HG03159 (cell line): ENCODE measurements at regions not wholly inside any gene's neighbourhood (a gene's known extent, or its start where the extent isn't known, plus 50 kb on each side); places are given as distances from the start of the nearest gene placed in this dataset.

ENCODE experiments used
- ATAC-seq: cut with Tn5 transposase; IDR thresholded peaks from one replicate; pipeline ENCODE4 v1.9.1; 2021; ENCODE audit warnings: mild to moderate bottlenecking, moderate library complexity; ENCODE audit not compliant: unreplicated experiment

- ATAC-seq = no peak
Observed at GRCh38 chr6:15044146-15044882, 201.6 kb upstream of the JARID2 start.

DNA sequence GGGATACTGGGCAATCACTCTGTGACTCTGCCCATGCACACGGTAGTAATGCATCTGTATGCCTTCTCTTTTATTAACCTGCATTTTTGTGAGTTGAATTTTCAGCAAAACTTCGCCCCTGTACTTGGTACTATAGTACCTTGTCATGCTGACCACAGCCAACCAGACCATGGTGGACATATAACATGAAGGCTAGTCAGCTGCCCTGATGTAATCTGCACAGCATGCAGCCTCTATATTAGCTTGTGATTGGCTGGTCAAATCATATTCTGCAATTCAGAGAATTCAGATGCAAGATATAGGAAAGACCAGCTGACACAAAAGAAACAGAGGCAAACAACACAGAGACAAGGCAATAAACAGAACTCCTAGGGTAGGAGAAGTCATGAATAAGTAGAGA lies 200.9 kb upstream of the JARID2 start:
- no peak for ATAC-seq

GRCh38 chr6:15046751-15047150 lies 199.1 kb upstream of the JARID2 start:
- ATAC-seq = no peak

- no peak for ATAC-seq
Observed at GRCh38 chr6:15048367-15048766, 197.5 kb upstream of the JARID2 start.

DNA sequence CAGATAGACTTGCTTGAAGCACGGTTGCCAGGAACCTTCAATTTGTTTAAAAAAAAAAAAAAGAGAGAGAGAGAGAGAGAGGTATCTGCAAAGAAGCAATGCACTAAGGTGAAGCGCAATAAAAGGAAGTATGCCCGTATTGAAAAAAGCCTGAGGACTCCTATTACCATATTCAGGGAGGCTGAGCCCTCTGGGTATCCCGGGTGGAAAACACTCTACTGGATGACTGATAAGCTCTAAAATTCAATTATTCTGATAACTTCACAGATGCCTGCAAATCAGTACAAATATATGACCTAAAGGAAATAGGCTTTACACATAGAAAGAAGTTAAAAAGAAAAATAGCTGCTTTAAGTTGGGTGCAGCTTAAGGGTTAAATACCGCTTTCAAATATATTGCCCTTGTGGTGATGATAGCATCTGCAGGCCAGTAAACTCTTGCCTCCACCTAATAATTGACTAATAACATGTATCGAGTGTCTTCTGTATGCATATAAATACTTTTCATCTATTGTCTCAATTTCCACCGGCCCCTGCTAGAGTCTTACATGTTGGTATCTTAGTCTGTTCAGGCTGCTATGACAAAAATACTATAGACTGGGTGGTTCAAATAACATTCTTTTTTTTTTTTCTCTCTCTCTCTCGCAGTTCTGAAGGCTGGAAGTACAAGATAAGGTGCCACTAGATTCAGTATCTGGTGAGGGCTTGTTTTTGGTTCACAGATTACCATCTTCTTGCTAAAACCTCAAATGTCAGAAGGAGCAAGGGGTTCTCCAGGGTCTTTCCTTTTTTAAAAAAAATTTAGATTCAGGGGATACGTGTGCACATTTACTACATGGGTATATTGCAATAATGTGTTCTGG lies 187.4 kb upstream of the JARID2 start:
- ATAC-seq = no peak

- no peak for ATAC-seq
Observed at GRCh38 chr6:15061180-15061641, 184.7 kb upstream of the JARID2 start.

DNA sequence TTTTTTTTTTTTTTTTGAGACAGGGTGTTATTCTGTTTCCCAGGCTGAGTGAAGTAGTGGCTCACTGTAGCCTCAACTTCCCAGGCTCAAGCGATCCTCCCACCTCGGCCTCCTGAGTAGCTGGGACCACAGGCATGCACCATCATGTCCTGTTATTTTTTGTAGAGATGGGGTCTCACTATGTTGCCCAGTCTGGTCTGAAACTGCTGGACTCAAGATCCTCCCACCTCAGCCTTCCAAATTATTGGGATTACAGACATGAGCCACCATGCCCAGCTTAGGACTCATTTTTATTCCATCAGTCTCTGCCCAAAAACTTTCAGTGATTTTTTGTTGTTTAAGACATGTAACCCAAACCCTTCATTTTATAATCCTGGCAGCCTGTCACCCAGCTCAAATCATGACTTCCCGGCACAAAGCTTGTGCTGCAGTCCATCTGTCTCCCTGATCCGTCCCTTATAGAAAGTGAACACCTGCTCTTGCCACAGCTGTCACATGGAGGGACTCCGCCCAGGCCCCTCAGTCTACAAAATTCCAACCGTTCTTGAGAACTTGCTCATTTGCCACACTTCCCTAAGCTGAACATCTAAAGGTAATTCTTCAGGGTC lies 183.9 kb upstream of the JARID2 start:
- ATAC-seq = no peak

DNA sequence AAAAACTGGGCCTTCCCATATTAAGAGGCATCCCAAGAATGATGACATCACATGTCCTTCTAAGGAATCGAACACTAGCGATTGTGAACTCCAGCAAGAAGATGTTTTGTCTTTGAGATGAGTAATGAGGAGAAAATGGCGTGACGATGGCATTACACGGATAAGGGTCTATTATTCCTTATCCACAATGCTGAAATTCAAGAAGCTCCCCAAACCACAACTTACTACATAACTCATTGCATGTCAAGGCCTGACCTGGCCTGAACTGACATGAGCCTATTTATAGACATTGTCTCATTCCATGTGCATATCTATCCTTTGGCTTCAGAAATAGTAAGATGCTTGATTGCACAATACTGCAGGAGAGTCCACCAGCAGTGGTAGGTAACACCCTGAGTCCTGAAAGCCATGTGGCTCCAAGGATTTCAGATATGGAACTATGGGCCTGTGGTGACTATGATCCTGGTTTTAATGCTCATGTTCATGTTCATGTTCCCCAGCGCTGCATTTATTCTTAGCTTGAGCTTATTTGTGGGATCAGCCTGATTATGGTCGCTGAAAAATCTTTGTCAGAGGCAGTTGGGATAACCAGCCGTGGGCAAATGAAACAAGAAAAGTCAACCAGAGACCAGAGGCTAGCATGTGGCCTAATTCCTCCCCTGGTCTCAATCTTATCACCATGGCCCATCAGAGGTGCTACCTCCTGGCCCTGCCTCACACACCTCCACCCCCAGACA lies 183.2 kb upstream of the JARID2 start:
- no peak for ATAC-seq

- ATAC-seq = no peak
Observed at GRCh38 chr6:15063253-15063853, 182.5 kb upstream of the JARID2 start.

DNA sequence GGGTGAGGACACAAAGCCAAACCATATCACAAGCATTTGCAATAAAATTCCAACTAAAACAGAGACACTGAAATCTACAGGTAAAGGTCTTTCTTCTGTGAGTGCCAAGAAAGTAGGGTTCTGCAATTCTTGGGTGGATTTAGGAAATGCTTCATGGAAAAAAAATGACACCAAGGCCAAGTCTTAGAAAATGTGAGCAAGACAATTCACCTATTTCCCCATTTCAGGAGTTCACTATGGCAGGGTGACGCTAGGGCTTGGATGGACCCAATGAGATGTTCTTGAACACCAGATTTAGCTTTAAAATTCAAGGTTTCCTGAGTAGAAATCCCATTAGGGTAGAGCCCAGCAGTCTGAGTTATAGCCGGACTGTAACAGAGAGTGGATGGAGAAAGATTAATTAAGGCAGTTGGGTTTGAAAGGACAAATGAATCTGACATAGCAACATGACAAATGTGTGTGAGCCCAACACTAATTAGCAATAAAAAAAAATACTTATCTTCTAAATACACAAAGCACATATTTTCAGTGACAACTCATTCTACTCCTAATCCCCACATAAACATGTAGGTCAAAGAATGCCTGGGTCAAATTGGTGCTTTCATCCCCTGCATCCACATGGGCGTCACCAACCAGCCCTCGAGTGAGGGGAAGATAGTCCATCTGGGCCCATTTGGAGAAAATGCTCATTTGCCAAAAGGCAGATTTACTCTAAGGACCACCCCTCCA lies 180.4 kb upstream of the JARID2 start:
- ATAC-seq = no peak

DNA sequence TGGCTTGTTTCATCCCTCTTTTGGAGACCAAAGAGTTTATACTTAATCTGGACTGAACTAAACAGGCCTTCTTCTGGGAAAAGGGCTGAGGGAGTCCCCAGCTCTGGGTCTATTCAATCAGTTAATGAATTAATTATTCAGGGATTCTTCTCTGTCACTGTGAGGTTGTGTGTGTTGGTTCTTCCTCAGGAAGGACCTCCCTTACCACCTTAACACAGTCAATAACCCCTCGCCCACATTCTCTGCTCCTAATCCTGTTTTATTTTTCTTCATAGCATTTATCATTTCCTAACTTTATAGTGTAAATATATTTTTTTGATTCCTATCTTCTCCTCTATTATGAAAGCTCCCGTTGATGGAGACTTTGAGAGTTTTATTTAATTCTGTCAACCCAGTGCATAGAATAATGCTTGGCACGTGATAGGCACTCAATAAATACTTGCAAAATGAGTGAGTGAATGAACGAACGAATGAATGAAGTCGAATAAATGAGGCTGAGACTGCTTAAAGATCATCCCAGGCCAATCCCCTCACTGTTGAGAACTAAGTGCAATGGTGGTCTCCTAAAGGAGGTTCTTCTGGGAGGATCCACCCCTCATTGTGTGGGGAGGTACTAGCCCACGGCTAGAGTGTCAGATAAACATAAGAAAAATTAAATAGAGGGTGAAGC lies 179.6 kb upstream of the JARID2 start:
- ATAC-seq = no peak

- ATAC-seq = no peak
Observed at GRCh38 chr6:15073344-15073789, 172.5 kb upstream of the JARID2 start.

- no peak for ATAC-seq
Observed at GRCh38 chr6:15073883-15074465, 171.9 kb upstream of the JARID2 start.

GRCh38 chr6:15074806-15075205 lies 171.1 kb upstream of the JARID2 start:
- no peak for ATAC-seq

DNA sequence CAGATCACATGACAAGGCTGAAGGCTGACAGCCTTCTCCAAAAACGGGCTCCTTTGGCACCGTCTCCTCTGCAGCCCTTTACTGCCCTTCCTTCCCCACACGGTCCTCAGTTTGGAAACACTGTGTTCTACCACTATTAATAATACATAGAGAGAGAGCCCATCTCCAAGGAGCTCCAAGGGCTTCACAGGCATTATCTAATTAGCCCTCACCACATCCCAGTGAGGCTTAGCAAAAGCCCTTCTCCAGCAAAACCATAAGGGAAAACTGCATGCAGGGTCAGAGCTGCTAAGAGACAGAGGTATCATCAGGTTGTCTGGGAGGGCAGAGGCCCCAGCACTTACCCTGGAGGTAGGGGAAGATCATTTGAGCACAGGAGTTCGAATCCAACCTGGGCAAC lies 169.3 kb upstream of the JARID2 start:
- no peak for ATAC-seq

- no peak for ATAC-seq
Observed at GRCh38 chr6:15077006-15077405, 168.9 kb upstream of the JARID2 start.

DNA sequence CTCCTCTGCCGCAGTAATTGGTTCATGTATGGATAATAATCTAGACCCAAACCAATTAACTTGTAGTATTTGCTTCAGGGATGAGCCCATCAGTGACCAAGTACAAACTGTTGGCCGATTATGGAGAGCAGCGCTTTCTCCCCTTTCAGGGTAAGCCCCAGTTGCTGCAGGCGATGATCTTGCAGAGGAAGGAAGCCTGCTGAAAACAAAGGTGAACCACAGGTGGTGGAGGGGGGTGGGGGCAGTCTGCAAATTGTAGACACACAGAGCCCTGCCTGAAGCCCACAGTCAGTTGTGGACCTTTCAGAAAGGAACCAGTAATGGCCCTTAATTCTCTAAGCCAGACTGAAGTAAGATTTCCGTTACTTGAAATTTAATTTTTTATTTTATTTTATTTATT lies 167.9 kb upstream of the JARID2 start:
- no peak for ATAC-seq

DNA sequence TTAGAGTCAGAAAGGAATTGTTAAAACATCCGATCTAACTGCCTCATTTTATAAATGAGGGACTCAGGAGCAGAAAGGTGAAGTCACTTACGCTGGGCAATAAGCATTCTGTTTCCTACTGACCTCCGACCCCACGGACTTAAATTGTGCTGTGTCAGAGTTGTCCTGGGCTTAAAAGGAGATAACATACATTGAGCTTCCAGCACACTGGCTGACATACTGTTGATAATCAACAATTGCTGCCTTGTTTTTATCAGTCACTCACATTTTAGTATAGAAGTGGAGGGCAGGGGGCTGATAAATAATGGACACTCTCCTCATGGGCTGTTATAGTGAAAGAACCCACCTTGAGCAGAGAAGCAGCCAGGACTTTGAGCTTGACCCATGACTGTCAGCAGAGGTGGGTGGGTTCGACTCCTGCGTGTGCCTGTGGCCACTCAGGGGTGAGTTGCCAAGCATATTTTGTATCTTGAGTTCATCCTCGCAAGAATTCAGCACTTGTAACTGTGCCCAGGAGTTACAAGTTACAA lies 166.5 kb upstream of the JARID2 start:
- ATAC-seq = no peak

- ATAC-seq = no peak
Observed at GRCh38 chr6:15080895-15081294, 165.0 kb upstream of the JARID2 start.
